Stimulated activated CD4-positive, alpha-beta T cell treated with anti-CD3 and anti-CD28 coated beads, Interleukin-4, amount 100 ng/mL, for 1 hour (primary cell): ENCODE measurements at regions not wholly inside any gene's neighbourhood (a gene's known extent, or its start where the extent isn't known, plus 50 kb on each side); places are given as distances from the start of the nearest gene placed in this dataset.
"Not testable (repeated sequence)": the region's sequence is repeated elsewhere in the genome, so short reads cannot be mapped to it uniquely, and the experiment has no call there.

Source experiments
- DNase-seq: peaks from one replicate; pipeline ENCODE4 v3.0.0-alpha.2; 2020

- DNase-seq = no peak
These were observed 105.2 kb upstream of the AMZ2 start for GRCh38 chr17:68142595-68142994.

GRCh38 chr17:68143425-68143824 is 104.4 kb upstream of the AMZ2 start:
- no peak for DNase-seq

GRCh38 chr17:68145088-68145487 is 102.8 kb upstream of the AMZ2 start:
- no peak for DNase-seq

- DNase-seq = no peak
These were observed 98.9 kb upstream of the AMZ2 start for GRCh38 chr17:68148936-68149335.

- DNase-seq = no peak
These were observed 95.7 kb upstream of the AMZ2 start for GRCh38 chr17:68152161-68152571.

- no peak for DNase-seq
These were observed 92.2 kb upstream of the AMZ2 start for GRCh38 chr17:68155692-68156091.

GRCh38 chr17:68161644-68162428 is 86.0 kb upstream of the AMZ2 start:
- no peak for DNase-seq

- not testable (repeated sequence) for DNase-seq
These were observed 79.3 kb upstream of the AMZ2 start for GRCh38 chr17:68168273-68169164.

- DNase-seq = not testable (repeated sequence)
These were observed 78.5 kb upstream of the AMZ2 start for GRCh38 chr17:68169165-68169821.

- no peak for DNase-seq
These were observed 78.0 kb upstream of the AMZ2 start for GRCh38 chr17:68169840-68170239.

- DNase-seq = no peak
These were observed 77.6 kb upstream of the AMZ2 start for GRCh38 chr17:68170246-68170645.

- DNase-seq = peak; percentile 71
These were observed 75.3 kb upstream of the AMZ2 start for GRCh38 chr17:68172461-68172954.

- DNase-seq = no peak
These were observed 72.4 kb upstream of the AMZ2 start for GRCh38 chr17:68175416-68175815.

- DNase-seq = no peak
These were observed 71.9 kb upstream of the AMZ2 start for GRCh38 chr17:68175905-68176304.

GRCh38 chr17:68176718-68177117 is 71.1 kb upstream of the AMZ2 start:
- DNase-seq = no peak

- no peak for DNase-seq
These were observed 69.0 kb upstream of the AMZ2 start for GRCh38 chr17:68178831-68179230.

- DNase-seq = no peak
These were observed 68.5 kb upstream of the AMZ2 start for GRCh38 chr17:68179236-68179925.

GRCh38 chr17:68179926-68180285 is 67.9 kb upstream of the AMZ2 start:
- DNase-seq = no peak

- DNase-seq = no peak
These were observed 65.9 kb upstream of the AMZ2 start for GRCh38 chr17:68182011-68182306.

- peak; percentile 62 for DNase-seq
These were observed 64.8 kb upstream of the AMZ2 start for GRCh38 chr17:68182940-68183551.

- DNase-seq = no peak
These were observed 63.7 kb upstream of the AMZ2 start for GRCh38 chr17:68184141-68184571.

- DNase-seq = peak; percentile 55
These were observed 62.9 kb upstream of the AMZ2 start for GRCh38 chr17:68184816-68185436.
